ENCODE measurements at regions not wholly inside any gene's neighbourhood (a gene's known extent, or its start where the extent isn't known, plus 50 kb on each side); places are given as distances from the start of the nearest gene placed in this dataset.
A peak's percentile ranks its signal among the peaks of the same experiment; 100 is the strongest.

- no peaks in the 10 kb centered on the region for H3K27me3 ChIP-seq
- DNase-seq (ENCODE audit: low spot score): peak; percentile 39
- H2AFZ ChIP-seq: no peak overlapping the region
- H3K79me2 ChIP-seq: no peaks in the 10 kb centered on the region
- TF ChIP-seq EZH2phosphoT487 (IDR thresholded peaks at IDR 0.05; ENCODE audit: low read depth, severe bottlenecking, unreplicated experiment) (no peak), EZH2 (IDR thresholded peaks at IDR 0.05; ENCODE audit: borderline replicate concordance) (no peak), CTCF (IDR thresholded peaks at IDR 0.05; ENCODE audit: poor library complexity) (no peak)
- no peaks in the 10 kb centered on the region for H3K9me3 ChIP-seq (ENCODE audit: low read depth)
- H4K20me1 ChIP-seq (ENCODE audit: insufficient read depth, poor library complexity, severe bottlenecking): no peaks in the 10 kb centered on the region
- H3K27ac ChIP-seq: peak overlapping the region; percentile 32
- no peak overlapping the region for H3K4me3 ChIP-seq
- 18% methylated on average over 2 of the region's 2 CpGs for WGBS (ENCODE audit: low lambda C conversion rate, missing lambda C conversion rate)
- peak overlapping the region; percentile 1 for H3K4me2 ChIP-seq
- H3K4me1 ChIP-seq (ENCODE audit: insufficient read depth): peaks cover 19% of the 10 kb centered on the region
- no peaks in the 10 kb centered on the region for H3K9me2 ChIP-seq (replicated peaks; ENCODE audit: insufficient read depth)
- H3K36me3 ChIP-seq (replicated peaks; ENCODE audit: insufficient read depth, low read depth): no peaks in the 10 kb centered on the region
Measured at GRCh38 chr2:37464067-37464466, 119.6 kb downstream of the QPCT start.

GRCh38 chr2:37466533-37467222 is 122.2 kb downstream of the QPCT start:
- Histone ChIP-seq H3K4me1 (ENCODE audit: insufficient read depth) (no peaks in the 10 kb centered on the region), H3K79me2 (no peaks in the 10 kb centered on the region), H4K20me1 (ENCODE audit: insufficient read depth, poor library complexity, severe bottlenecking) (no peaks in the 10 kb centered on the region), H3K4me2 (no peak overlapping the region), H3K27ac (no peak overlapping the region), H3K4me3 (no peak overlapping the region), H3K9me3 (ENCODE audit: low read depth) (no peaks in the 10 kb centered on the region), H3K36me3 (replicated peaks; ENCODE audit: insufficient read depth, low read depth) (no peaks in the 10 kb centered on the region), H3K27me3 (no peaks in the 10 kb centered on the region), H3K9me2 (replicated peaks; ENCODE audit: insufficient read depth) (no peaks in the 10 kb centered on the region), H2AFZ (no peak overlapping the region)
- no peak for DNase-seq (ENCODE audit: low spot score)
- 100% methylated on average over 1 of the region's 1 CpG for WGBS (ENCODE audit: low lambda C conversion rate, missing lambda C conversion rate)
- TF ChIP-seq EZH2 (IDR thresholded peaks at IDR 0.05; ENCODE audit: borderline replicate concordance) (no peak), CTCF (IDR thresholded peaks at IDR 0.05; ENCODE audit: poor library complexity) (no peak), EZH2phosphoT487 (IDR thresholded peaks at IDR 0.05; ENCODE audit: low read depth, severe bottlenecking, unreplicated experiment) (no peak)

DNA sequence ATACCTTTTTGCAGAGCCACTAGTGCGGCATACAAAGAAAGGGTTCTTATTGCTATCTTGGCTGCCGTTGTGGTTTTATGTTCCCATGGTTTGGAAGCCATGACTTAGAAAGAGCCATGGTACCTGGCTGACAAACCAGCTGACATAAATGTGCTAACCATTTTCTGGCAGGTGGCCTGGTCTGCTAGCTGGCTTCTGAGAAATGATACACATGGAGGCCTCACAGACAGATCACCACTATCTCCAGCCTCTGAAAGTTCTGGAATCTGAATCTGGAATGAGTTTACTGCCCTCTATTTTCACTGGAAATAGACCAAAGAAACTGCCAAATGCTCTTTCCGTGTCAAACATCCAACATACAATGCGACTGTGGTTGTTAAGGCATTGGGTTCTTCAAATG is 123.7 kb downstream of the QPCT start:
- Histone ChIP-seq H3K4me1 (ENCODE audit: insufficient read depth) (peaks cover 8% of the 10 kb centered on the region), H3K9me3 (ENCODE audit: low read depth) (no peaks in the 10 kb centered on the region), H3K27ac (no peak overlapping the region), H3K27me3 (no peaks in the 10 kb centered on the region), H3K9me2 (replicated peaks; ENCODE audit: insufficient read depth) (no peaks in the 10 kb centered on the region), H2AFZ (no peak overlapping the region), H3K4me3 (no peak overlapping the region), H3K4me2 (no peak overlapping the region), H3K36me3 (replicated peaks; ENCODE audit: insufficient read depth, low read depth) (no peaks in the 10 kb centered on the region), H3K79me2 (no peaks in the 10 kb centered on the region), H4K20me1 (ENCODE audit: insufficient read depth, poor library complexity, severe bottlenecking) (no peaks in the 10 kb centered on the region)
- TF ChIP-seq CTCF (IDR thresholded peaks at IDR 0.05; ENCODE audit: poor library complexity) (no peak), EZH2 (IDR thresholded peaks at IDR 0.05; ENCODE audit: borderline replicate concordance) (no peak), EZH2phosphoT487 (IDR thresholded peaks at IDR 0.05; ENCODE audit: low read depth, severe bottlenecking, unreplicated experiment) (no peak)
- no peak for DNase-seq (ENCODE audit: low spot score)
- 93% methylated on average over 4 of the region's 4 CpGs for WGBS (ENCODE audit: low lambda C conversion rate, missing lambda C conversion rate)
